Osteoblast (primary cell): ENCODE measurements at regions not wholly inside any gene's neighbourhood (a gene's known extent, or its start where the extent isn't known, plus 50 kb on each side); places are given as distances from the start of the nearest gene placed in this dataset.

Experiments used
- DNase-seq: peaks from one replicate; pipeline ENCODE4 v3.0.0; 2011; ENCODE audit warnings: low spot score, mixed read lengths; ENCODE audit not compliant: insufficient read length; ENCODE audit errors: missing footprints
- H2AFZ ChIP-seq: 2 replicates; pipeline ENCODE4 v1.6.0; 2011; ENCODE audit warnings: mild to moderate bottlenecking, low read length
- H3K27ac ChIP-seq: 2 replicates; pipeline ENCODE4 v1.5.1; 2011; ENCODE audit warnings: mild to moderate bottlenecking, low read depth, low read length, moderate library complexity
- H3K27me3 ChIP-seq: 2 replicates; pipeline ENCODE4 v1.6.0; 2012; ENCODE audit warnings: mild to moderate bottlenecking, control low read depth, inconsistent platforms, low read length, moderate library complexity; ENCODE audit not compliant: insufficient read depth
- H3K36me3 ChIP-seq: 2 replicates; pipeline ENCODE4 v1.5.1; 2011; ENCODE audit warnings: mild to moderate bottlenecking, low read length, control low read depth, moderate library complexity; ENCODE audit not compliant: insufficient read depth
- H3K4me1 ChIP-seq: 2 replicates; pipeline ENCODE4 v1.5.1; 2011; ENCODE audit warnings: mild to moderate bottlenecking, low read length, control low read depth, moderate library complexity; ENCODE audit not compliant: insufficient read depth
- H3K4me2 ChIP-seq: 2 replicates; pipeline ENCODE4 v1.6.0; 2011; ENCODE audit warnings: mild to moderate bottlenecking, low read length; ENCODE audit not compliant: insufficient read depth
- H3K4me3 ChIP-seq: fragments of 200-600 bp; sonication (generic); 3 replicates; pipeline ENCODE4 v1.5.1; 2012; ENCODE audit warnings: mild to moderate bottlenecking, low read length, inconsistent platforms; ENCODE audit not compliant: insufficient read depth
- H3K79me2 ChIP-seq: 2 replicates; pipeline ENCODE4 v1.6.0; 2012; ENCODE audit warnings: mild to moderate bottlenecking, low read length, control low read depth, inconsistent platforms; ENCODE audit not compliant: insufficient read depth
- H3K9me3 ChIP-seq: 2 replicates; pipeline ENCODE4 v1.5.1; 2011; ENCODE audit warnings: low read depth, low read length, control low read depth
- H4K20me1 ChIP-seq: 2 replicates; pipeline ENCODE4 v1.6.0; 2012; ENCODE audit warnings: mild to moderate bottlenecking, low read length, control low read depth; ENCODE audit not compliant: insufficient read depth
- TF ChIP-seq, protein P1 (sequence below): IDR thresholded peaks from 2 replicates; pipeline ENCODE4 v1.5.1; 2011; ENCODE audit warnings: mild to moderate bottlenecking, low read depth, low read length, moderate library complexity; ENCODE audit errors: extremely low read depth

DNA sequence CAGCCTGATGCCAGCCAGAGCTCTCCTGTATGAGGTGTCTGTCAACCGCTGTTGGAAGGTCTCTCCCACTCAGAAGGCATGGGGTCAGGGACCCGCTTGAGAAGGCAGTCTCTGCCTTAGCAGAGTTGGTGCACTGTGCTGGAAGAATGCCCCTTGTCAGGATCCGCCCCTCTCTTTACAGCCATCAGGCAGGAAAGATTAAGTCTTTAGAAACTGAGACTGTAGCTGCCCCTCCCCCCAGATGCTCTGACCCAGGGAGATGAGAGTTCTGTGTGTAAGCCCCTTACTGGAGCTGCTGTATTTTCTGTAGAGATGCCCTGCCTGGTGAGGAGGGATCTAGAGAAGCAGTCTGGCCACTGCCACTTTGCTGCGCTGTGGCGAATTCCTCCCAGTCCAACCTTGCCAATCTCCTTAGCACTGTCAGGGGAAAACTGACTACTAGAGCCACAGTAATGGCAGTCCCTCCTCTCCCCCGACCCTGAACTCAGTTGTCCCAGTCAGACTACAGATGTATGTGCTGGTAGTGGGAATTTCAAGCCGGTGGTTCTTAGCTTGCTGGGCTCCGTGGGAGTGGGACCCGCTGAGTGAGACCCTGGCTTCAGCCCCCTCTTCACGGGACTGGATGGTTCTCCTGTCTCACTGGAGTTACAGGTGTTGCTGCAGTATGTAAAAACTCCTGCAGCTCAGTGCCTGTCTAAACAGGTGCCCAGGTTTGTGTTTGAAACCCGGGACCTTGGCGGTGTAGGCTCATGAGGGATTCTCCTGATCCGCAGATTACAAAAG lies 285.5 kb upstream of the ZWINT start:
- Histone ChIP-seq H3K4me1 (no peaks in the 10 kb centered on the region), H3K4me2 (no peak overlapping the region), H3K4me3 (no peak overlapping the region), H2AFZ (no peak overlapping the region), H4K20me1 (no peaks in the 10 kb centered on the region), H3K27me3 (no peaks in the 10 kb centered on the region), H3K79me2 (no peaks in the 10 kb centered on the region), H3K36me3 (no peaks in the 10 kb centered on the region), H3K9me3 (peaks cover 8% of the 10 kb centered on the region), H3K27ac (no peak overlapping the region)
- TF ChIP-seq, protein P1, sequence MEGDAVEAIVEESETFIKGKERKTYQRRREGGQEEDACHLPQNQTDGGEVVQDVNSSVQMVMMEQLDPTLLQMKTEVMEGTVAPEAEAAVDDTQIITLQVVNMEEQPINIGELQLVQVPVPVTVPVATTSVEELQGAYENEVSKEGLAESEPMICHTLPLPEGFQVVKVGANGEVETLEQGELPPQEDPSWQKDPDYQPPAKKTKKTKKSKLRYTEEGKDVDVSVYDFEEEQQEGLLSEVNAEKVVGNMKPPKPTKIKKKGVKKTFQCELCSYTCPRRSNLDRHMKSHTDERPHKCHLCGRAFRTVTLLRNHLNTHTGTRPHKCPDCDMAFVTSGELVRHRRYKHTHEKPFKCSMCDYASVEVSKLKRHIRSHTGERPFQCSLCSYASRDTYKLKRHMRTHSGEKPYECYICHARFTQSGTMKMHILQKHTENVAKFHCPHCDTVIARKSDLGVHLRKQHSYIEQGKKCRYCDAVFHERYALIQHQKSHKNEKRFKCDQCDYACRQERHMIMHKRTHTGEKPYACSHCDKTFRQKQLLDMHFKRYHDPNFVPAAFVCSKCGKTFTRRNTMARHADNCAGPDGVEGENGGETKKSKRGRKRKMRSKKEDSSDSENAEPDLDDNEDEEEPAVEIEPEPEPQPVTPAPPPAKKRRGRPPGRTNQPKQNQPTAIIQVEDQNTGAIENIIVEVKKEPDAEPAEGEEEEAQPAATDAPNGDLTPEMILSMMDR: no peak
- peak; percentile 17 for DNase-seq

DNA sequence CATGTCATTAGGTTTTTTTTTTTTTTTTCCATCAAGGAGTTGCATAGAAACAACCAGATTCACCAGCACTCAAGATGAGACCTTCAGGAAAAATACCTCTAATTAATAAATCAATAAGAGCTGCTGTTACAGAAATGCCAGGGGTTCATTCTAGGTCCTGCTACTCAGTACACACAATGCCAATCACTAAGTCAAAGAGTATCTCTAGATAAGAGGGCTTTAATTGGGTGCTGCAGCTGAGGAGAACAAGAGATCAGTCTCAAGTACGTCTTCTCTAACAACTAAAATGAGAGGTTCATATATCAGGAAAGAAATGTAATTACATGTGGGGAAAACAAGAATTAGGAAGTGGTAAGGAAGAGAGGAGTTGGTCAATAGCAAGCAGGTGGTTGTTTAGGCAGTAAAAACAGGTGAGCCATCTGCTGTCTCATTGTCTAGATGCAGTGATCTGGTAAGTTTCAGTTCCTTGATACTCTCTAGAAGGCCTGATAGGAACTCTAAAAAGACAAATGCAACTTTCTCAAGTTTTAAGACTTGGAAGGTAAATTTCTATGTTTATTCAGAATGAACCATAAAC lies 272.9 kb upstream of the ZWINT start:
- TF ChIP-seq, protein P1: no peak
- no peaks in the 10 kb centered on the region for H3K27me3 ChIP-seq
- no peak overlapping the region for H3K4me2 ChIP-seq
- H3K27ac ChIP-seq: no peak overlapping the region
- H3K36me3 ChIP-seq: no peaks in the 10 kb centered on the region
- no peak overlapping the region for H3K4me3 ChIP-seq
- no peaks in the 10 kb centered on the region for H3K9me3 ChIP-seq
- no peak overlapping the region for H2AFZ ChIP-seq
- H4K20me1 ChIP-seq: no peaks in the 10 kb centered on the region
- H3K79me2 ChIP-seq: no peaks in the 10 kb centered on the region
- no peaks in the 10 kb centered on the region for H3K4me1 ChIP-seq
- DNase-seq: no peak

DNA sequence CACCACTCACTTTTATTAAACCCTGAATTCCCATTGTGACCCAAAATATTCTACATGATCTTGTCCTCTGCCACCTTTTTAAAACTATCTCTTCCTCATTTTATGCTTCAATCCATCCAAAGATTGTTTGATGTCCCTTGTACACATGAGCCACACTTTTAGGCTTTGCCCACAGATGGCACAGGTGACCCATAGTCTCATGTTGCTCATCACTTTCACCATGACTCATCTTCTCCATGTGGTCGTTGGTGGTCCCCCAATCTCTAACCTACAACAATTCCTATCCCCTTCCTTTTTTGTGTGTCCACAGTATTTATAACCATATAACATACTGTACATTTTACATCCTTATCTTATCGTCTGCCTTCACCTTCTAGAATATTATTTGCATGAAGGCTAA lies 271.5 kb upstream of the ZWINT start:
- Histone ChIP-seq H3K4me3 (no peak overlapping the region), H3K4me1 (no peaks in the 10 kb centered on the region), H4K20me1 (no peaks in the 10 kb centered on the region), H3K27ac (no peak overlapping the region), H3K36me3 (no peaks in the 10 kb centered on the region), H3K4me2 (no peak overlapping the region), H3K9me3 (no peaks in the 10 kb centered on the region), H3K79me2 (no peaks in the 10 kb centered on the region), H2AFZ (no peak overlapping the region), H3K27me3 (no peaks in the 10 kb centered on the region)
- TF ChIP-seq, protein P1: no peak
- DNase-seq: no peak

DNA sequence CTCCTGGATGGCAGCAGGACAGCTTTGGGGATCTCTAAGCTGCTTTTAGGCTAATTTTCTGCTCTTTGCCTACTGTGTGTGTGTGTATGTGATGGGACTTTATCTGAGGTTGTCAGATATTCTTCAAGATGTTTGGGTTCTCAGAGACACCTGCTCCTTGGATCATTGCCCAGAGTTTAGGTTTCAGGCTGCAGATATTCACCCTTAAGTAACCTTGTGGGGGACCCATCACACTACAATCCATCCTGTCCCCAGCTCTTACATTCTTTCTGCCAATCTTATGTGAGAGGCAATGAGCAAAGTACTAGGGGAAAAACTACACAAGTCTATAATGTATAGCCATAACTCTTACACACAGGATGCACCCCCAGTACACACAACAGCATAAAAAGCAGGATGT lies 263.0 kb upstream of the ZWINT start:
- no peaks in the 10 kb centered on the region for H3K27me3 ChIP-seq
- H3K27ac ChIP-seq: no peak overlapping the region
- peaks cover 4% of the 10 kb centered on the region for H3K9me3 ChIP-seq
- no peaks in the 10 kb centered on the region for H4K20me1 ChIP-seq
- no peak overlapping the region for H3K4me2 ChIP-seq
- no peaks in the 10 kb centered on the region for H3K4me1 ChIP-seq
- TF ChIP-seq, protein P1: no peak
- DNase-seq: no peak
- H3K4me3 ChIP-seq: no peak overlapping the region
- no peaks in the 10 kb centered on the region for H3K36me3 ChIP-seq
- H2AFZ ChIP-seq: no peak overlapping the region
- H3K79me2 ChIP-seq: no peaks in the 10 kb centered on the region
